HS-5 (cell line): ENCODE measurements at regions not wholly inside any gene's neighbourhood (a gene's known extent, or its start where the extent isn't known, plus 50 kb on each side); places are given as distances from the start of the nearest gene placed in this dataset.

Experiments
- DNase-seq: peaks from one replicate; pipeline ENCODE4 v3.0.0-alpha.2; 2012; ENCODE audit warnings: low read depth

DNA sequence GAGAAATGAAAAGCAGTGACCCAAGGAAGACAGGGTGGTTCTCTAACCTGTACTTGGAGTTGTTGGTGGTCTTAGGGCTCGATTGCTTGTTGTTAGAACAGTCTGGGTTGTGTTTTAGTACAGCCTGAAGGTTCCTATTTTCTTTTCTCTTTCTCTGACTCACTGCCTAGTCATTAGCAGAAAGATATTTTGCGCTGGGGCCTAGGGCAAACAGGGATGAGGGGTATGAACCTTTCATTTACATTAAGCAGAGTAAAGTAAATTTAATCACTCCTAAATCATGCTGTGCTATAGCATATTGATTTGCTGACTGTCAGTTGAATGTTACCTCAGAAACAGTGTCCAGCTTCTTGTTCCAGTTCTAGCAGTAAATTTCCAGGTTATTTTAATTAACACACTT is 197.2 kb downstream of the RWDD3 start:
- no peak for DNase-seq

DNA sequence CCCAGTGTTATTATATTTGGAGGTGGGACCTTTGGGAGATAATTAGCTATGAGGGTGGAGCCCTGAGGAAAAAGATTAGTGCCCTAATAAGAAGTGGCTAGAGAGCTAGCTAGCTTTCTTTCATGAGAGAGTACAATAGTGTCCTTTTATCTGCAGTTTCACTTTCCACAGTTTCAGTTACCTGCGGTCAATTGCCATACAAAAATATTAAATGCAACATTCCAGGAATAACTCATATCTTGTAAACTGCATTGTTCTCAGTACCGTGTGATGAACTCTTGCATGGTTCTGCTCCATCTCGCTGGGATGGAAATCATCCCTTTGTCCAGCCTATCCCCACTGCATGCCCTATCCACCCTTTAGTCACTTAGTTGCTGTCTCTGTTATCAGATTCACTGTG is 201.6 kb downstream of the RWDD3 start:
- DNase-seq: no peak

GRCh38 chr1:95437011-95437410 is 203.0 kb downstream of the RWDD3 start:
- DNase-seq: no peak

- DNase-seq: no peak
Observed at GRCh38 chr1:95437781-95438180, 203.8 kb downstream of the RWDD3 start.

DNA sequence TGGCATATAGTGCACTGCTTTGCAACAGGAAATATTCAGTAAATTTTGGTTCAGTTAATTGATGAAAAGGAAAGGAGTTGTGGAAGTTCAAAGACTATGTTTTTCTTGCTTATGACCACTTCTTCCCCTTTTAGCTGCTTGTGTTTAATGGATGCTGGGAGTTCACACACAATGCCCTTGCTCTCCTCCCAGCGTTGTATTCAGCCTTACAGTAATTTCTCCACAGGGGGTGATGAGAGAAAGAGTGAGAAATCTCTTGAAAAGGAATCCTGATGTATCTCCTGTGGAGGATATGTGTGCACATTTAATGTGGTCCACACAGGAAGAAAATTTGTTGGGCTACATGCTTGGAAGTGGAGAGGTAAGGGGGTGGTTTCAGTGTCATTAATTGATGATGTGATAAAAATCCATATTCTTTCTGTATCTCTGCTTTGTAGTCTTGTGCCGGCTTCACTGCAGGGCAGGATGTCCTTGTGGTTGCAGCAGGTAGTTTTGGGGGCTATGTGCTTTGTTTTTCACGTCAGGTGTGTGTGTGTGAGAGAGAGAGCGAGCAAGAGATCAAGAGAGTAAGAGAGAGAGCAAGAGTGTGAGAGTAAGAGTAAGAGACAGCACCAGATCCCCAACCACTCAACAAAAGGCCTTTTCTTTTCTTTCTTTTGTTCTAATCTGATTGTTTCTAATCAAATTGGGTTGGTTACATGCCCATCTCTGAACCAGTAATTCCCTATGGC is 204.4 kb downstream of the RWDD3 start:
- DNase-seq: no peak

- DNase-seq: no peak
Observed at GRCh38 chr1:95440511-95440910, 206.5 kb downstream of the RWDD3 start.

- no peak for DNase-seq
Observed at GRCh38 chr1:95449516-95449915, 215.5 kb downstream of the RWDD3 start.

GRCh38 chr1:95451054-95451453 is 217.0 kb downstream of the RWDD3 start:
- no peak for DNase-seq

DNA sequence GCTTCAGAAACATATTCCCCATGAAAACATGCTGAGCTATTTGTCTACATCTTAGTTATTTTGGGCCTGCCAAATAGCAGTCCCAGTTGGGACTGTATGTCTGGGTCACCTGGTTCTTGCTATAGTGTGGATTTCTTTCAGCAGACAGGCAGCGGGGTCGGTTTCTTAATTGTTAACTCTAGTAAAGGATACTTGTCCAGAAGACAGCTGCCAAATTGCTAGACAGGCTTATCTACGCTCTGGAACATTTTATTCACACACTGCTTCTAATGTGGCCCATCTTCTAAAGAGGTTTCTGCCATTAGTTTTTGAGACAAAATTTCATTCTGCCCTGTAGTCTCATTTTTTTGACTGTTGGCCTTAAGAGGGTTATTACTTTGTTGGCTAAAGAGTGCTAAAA is 217.9 kb downstream of the RWDD3 start:
- no peak for DNase-seq

GRCh38 chr1:95453053-95453452 is 219.0 kb downstream of the RWDD3 start:
- no peak for DNase-seq

DNA sequence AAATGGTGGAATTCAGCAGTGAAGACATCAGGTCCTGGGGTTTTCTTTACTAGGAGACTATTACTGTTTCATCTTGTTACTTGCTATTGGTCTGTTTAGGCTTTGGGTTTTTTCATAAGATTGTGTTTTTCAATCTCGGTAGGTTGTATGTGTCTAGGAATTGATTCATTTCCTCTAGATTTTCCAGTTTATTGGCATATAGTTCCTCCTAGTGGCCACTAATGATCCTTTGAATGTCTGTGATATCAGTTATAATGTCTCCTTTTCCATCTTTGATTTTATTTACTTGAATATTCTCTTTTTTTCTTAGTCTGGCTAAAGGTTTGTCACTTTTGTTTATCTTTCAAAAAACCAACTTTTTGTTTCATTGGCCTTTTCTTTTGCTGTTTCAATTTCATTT is 233.0 kb downstream of the RWDD3 start:
- no peak for DNase-seq

GRCh38 chr1:95475686-95476457 is 241.9 kb downstream of the RWDD3 start:
- no peak for DNase-seq

GRCh38 chr1:95496307-95496706 is 262.3 kb downstream of the RWDD3 start:
- DNase-seq: no peak

GRCh38 chr1:95496773-95497172 is 262.8 kb downstream of the RWDD3 start:
- DNase-seq: no peak

- no peak for DNase-seq
Observed at GRCh38 chr1:95497566-95497965, 263.6 kb downstream of the RWDD3 start.

- no peak for DNase-seq
Observed at GRCh38 chr1:95503278-95504030, 269.4 kb downstream of the RWDD3 start.

GRCh38 chr1:95504321-95504720 is 270.3 kb downstream of the RWDD3 start:
- no peak for DNase-seq

GRCh38 chr1:95506736-95507414 is 272.9 kb downstream of the RWDD3 start:
- DNase-seq: no peak

GRCh38 chr1:95509989-95510388 is 276.0 kb downstream of the RWDD3 start:
- DNase-seq: no peak

DNA sequence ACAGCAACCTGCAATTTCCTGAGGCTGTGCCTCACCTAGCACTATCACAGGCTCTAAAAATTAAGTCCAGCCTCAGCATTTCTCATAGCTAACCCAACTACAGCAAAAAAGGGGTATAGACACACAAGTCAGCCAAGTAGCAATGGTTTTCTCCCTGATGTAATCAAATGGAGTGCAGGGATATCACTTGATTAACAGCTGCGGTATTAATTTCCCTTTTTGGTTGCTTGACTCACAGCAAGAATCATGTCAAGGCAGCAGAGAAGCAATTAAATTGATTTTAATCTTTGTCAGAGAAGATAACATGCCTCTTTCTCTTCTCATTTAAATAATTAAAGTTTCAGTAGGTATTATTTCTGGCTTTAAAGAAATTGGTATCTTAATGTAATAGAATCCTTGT is 278.9 kb downstream of the RWDD3 start:
- no peak for DNase-seq

- no peak for DNase-seq
Observed at GRCh38 chr1:95517506-95517905, 283.5 kb downstream of the RWDD3 start.

DNA sequence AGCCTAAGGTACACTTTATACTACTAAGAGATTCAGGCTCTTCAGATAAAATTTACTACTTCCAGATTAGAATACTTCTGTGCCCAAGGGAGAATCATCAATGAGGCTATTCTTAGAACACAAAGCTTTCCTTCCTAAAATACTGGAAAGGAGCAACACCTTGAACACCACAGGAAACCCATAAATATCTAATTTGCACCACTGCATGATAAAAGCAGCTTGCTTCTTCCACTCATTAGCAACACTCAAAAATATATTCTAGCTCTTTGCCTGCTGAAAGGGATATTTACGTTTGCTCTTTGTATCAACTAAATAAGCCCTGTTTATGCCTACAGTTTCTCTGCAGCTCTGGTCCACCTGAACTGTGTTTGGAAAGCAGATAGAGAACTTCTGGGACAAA is 284.3 kb downstream of the RWDD3 start:
- no peak for DNase-seq
